NCI-H187 treated with DMSO at 0.1 percent for 48 hours (cell line): ENCODE measurements at regions not wholly inside any gene's neighbourhood (a gene's known extent, or its start where the extent isn't known, plus 50 kb on each side); places are given as distances from the start of the nearest gene placed in this dataset.

Source experiments
- DNase-seq: peaks from one replicate; lab custom pipeline; 2025; lab: John Stamatoyannopoulos, UW

GRCh38 chr1:181326348-181326747, 157.0 kb upstream of the CACNA1E start:
- no peak for DNase-seq

GRCh38 chr1:181327796-181328195, 155.5 kb upstream of the CACNA1E start:
- DNase-seq: no peak

DNA sequence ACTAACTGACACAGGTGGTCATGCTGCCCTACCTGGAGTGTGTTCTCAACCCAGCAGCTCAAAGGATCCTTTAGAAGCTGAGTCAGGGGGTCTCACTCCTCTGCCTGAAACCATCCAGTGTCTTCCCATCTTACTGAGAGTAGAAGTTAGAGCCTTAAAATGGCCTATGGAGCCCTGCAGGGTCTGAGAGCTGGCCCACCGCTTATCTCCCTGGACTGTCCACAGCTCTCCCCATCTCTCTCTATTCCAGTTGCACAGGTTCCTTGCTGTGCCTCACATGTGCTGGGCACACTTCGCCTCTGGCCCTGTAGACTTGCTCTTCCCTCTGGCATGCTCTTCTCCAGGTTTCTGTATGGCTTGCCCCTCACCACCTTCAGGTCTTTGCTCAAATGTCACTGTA, 148.6 kb upstream of the CACNA1E start:
- DNase-seq: no peak

DNA sequence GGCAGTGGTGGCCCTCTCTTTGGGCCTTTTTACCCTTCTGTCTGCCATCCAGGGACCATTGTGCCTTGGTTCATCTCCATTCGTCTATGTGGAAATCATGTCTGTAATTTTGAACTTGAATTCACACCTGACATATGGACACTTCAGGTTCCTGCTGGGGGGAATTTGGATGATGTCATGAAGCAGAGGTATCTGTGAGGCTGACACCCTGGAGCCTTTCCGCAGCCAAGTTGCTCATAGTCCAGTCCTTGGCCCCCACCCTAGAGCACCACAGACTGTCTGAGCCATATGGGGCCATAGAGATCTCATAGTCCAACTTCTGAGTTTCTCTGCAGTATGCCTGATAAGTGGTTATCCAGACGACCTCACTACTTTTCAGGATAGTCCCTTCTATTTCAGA, 147.7 kb upstream of the CACNA1E start:
- no peak for DNase-seq

DNA sequence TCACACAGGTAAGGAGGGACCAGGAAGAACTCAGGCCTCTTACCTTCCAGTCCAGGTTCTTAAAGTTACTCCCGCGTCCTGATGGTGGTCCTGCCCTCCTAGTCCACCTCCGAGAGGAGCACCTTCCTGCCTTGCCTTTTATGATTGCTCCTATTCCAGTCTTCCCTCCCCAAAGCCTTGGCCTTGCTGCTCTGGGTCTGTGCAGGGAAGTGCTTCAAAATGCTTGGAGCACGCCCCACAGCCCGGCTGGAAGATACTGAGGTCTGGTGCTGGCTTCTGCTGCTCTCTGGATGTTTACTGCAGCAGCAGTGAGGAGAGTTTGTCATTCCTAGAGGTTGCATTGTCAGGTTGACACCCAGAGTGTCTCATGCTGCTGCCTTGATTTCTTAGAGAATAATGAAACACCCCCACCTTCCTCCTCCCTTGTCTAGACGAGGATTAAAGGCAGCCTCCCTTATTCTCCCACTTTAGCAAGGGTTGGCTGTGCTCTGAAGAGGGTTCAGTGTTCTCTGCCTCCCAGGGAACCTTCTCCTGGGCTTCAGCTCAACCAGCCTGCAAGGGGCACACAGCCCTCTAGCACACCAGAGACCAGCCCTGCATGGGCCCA, 142.2 kb upstream of the CACNA1E start:
- DNase-seq: no peak

- no peak for DNase-seq
Measured at GRCh38 chr1:181344091-181344490, 139.2 kb upstream of the CACNA1E start.

- DNase-seq: no peak
Measured at GRCh38 chr1:181345146-181345545, 138.2 kb upstream of the CACNA1E start.

DNA sequence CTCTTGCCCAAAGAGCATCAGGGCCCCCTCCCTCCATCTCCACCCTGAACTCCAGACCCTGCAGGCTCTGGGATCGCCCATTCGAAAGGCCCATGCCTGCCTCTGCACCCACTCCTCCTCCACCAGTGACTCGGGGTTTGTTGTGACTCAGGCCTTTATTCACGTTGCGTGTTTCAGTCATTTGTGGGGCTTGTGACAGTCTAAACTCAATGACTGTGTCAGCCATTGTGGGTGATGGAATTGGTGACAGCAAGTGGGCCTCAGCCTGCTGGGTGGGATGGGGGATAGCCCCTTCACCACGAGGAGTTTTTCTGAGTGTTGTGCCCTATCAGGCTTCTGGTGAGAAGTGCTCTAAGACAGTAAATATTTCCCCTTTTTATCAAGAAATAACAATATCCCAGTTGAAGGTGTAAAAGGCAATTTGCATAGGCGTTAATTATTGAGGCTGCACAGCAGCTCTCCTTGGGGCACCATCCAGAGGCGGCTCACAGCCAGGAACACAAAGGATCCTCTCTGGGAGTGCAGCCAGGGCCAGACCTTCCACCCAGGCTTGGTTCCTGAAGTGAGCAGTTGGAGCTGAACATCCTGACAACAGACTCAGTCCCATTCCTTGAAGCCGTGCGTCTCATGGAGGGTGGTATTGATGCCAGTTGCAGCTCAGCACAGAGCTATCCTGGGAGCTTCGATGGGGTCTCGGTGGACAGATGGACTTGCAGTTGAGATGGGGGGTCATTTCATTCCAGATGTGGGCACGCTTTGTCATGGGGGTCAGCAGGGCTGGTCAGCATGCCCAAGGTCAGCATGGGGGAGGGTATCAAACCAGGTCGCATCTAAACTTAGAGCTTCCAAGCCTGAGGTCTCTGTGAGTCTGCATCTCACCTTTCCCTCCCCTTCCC, 135.6 kb upstream of the CACNA1E start:
- DNase-seq: no peak

- DNase-seq: no peak
Measured at GRCh38 chr1:181349512-181349911, 133.8 kb upstream of the CACNA1E start.

- DNase-seq: no peak
Measured at GRCh38 chr1:181350131-181350530, 133.2 kb upstream of the CACNA1E start.

GRCh38 chr1:181351740-181352139, 131.6 kb upstream of the CACNA1E start:
- no peak for DNase-seq

DNA sequence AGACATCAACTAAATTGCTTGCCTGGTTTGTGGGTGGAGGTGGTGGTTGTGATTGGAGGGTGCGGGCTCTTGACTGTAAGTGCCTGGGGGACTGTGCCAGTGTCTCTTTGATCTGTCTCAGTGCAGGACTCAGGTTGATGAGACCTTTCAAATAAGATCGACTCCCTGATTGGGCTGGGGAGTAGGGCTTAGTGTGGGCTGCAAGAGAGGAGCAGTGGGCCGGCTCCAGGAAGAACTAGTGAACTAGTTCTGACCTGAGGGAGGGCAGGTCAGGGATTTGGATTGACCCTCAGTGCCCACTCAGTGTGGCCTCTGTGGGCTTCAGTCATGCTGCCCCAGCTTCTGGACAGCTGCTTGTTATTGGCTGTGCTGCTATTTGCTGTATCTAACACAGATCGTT, 130.6 kb upstream of the CACNA1E start:
- DNase-seq: no peak

DNA sequence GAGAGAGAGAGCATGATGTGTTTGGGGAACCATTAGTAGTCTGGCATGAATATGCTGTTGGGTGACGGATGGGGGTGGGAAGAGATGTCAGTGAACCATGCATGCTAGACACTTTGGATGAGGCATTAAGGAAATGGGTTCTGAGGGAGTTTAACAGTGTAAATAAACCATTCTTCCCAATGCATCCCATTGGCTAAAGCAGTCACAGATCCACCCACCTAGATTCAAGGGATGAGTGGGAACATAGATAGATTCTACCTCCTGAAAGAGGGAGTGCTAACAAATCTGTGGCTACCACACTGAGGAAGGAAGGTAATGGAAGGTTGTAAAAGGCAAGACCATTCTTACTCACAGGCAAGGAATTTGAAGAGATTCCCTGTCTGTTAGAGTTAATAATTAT, 129.8 kb upstream of the CACNA1E start:
- peak; percentile 63 for DNase-seq

DNA sequence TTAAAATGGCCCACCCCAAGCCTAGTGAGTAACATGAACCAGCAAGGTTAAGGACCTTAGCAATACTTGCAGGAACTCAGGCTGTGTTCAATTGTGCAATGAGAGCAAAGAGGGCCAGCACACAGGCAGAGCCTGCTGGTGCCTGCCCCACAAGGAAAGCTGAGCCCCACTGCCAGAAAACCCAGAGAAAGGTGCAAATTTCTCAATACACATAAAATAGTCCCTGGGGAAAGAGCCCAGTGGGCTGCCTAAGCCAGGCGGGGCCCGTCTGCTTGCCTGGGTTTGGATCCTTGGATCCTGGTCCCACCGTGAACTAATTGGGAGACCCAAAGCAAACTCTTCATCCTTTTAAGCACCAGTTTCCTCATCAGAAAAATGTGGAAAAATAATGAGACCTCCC, 128.5 kb upstream of the CACNA1E start:
- no peak for DNase-seq

DNA sequence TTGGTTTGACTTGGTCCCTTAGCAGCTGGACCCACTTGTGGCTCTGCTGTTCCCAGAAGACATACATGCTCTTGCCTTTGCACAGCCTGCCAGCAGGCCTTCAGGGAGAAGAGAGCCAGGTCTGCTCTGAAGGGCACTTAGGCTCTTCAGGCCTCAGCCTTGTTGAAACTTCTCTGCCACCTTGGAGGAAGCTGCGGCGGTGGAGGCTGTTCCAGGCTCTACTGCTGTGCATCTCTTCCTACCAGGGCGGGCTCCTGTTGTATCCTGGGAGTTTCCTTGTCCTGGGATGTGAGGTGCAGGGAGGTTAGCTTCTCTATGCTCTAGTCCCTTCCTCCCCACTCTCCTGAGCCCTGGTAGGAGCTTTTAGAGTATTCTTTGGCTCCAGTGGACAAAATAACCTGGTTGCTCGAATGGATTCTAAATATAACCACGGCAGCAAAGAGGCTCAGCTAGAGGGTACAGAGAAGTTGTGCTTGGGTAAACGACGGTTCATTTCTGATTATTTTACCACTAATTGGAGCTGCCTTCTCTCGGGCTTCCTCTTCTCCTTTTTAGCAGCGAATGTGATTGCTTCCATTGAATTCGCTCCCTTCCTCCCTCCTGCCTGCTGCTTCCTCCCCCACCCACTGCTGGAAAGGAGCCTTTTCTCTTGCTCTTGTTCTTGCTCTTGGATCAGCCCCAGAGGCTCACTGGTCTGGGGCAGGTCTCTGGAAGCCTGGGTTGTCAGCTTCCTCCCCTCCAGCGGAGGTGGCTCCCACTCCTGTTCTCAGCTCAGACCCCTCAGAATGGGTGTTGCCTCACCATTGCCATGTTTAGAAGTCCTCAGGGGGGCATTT, 126.6 kb upstream of the CACNA1E start:
- no peak for DNase-seq

DNA sequence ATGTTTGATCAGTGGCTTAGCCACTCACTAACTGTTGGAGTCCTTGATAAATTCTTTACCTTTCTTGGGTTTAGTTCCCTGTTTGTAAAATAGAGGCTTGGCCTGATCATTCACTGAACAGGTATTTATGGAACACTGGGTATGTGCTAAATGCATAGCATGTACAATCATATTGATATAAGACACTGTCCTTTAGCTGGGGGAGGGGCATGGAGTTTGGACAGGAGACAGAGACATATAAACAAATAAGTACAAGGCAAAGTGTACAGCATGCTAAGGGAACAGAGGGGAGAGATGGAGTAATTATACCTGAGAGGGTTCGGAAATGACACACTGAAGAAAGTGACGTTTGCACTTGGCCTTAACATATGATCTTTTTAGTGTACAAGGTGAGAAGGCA, 124.3 kb upstream of the CACNA1E start:
- no peak for DNase-seq

DNA sequence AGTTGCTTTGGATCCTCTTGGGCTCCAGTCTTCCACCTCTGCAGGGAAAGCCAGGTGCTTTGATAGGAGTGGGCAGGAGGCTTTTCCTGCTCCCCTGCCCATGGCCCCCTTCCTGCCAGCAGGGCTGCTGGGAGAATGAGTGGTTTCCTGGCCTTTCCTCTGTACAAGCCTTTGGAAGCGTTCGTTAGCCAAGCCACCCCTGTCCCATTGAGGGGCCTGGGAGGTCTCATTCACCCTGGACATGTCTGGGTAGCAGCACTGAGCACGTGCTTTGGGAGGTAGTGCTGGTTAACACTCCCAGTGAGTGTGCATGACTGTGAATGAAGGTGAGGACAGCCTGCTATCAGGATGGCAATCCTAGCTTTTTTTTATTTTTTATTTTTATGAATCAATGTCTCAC, 118.5 kb upstream of the CACNA1E start:
- no peak for DNase-seq

DNA sequence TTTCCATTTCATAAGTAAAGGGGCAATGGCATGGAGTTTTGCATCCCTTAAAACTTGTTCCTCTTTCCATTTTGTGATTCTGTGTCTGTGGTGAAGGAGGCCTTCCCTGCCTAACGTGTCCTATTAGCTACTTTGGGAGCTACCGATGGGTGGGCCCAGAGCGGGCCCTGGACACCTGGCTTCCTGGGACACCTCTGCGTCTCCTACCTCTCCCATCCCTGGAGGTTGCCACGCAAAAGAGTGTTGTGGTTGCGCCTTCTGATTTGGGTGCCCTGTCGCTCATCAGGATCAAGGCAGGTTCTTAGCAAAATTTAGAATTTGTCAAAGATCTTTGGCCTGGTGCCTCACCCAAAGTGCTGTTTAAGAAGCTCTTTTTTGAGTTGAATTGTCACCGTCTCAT, 116.4 kb upstream of the CACNA1E start:
- DNase-seq: no peak

DNA sequence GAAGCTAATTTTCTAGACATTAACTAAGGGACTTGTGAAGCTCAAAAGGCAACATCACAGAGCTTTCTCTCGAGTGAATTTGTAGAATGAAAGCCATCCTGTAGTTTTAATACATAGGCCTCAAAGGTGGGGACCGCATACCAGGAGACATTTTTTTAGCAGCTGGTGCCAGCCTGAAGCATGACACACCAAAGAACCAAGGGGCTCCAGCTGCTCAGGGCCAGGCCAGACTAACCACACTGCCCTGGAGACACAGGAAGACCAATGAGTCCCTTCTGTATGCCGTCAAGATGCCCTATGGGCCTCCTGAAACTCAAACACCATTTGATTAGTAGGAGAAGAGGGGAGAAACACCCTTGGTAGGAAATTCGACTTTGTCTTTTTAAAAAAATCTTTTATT, 113.9 kb upstream of the CACNA1E start:
- no peak for DNase-seq

GRCh38 chr1:181383695-181384094, 99.6 kb upstream of the CACNA1E start:
- no peak for DNase-seq

DNA sequence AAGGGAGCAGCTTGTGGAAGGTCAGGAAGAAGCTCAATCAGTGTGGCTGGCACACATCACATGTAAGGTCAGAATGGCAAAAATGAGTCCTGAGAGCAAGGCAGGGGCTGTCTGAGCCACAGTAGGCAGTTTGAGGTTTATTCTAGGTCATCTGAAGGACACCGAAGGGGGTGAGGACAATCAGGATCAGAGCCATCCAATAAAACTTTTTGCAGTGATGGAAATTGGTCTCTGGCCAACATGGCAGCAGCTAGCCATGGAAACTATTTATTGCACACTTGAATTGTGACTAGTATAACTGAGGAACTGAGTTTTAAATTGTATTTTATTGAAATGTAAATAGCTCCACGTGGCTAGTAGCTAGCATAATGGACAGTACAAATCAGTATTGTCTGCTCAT, 97.0 kb upstream of the CACNA1E start:
- no peak for DNase-seq

- no peak for DNase-seq
Measured at GRCh38 chr1:181386951-181387350, 96.4 kb upstream of the CACNA1E start.

GRCh38 chr1:181387702-181388101, 95.6 kb upstream of the CACNA1E start:
- no peak for DNase-seq
